ENCODE measurements at regions not wholly inside any gene's neighbourhood (a gene's known extent, or its start where the extent isn't known, plus 50 kb on each side); places are given as distances from the start of the nearest gene placed in this dataset.

DNA sequence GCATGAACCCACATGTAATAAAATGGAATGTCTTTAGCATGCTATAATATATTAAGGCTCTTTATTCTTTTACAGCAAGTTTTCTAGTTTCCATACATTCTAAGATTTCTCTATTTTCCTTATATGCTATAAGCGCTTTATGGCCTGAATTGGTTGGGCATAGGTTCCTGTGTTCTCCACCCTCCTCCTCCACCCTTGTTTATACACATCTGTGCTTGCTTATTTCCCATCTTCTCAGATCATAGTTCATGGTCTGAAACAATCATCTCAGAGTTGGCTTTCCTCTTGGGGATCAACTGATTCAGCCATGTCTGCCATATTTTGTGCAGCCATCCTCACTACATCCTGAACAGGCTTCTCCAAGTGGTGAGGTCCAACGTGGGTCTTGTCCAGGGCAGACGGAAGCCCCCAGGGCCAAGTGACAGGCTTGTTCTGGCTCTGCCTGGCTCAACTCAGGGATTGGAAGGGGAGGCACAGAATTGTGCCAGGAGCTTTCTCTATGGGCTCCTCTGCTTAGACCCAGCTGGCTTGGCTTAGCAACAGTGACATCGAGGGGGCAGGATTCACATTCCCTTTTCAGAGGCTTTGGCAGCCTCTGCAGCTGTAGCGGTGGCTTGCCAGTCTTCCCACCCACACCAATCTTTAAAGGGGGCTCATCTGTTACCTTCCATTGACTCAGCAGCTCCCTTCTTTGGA lies 327.3 kb downstream of the PTEN start:
- Mint-ChIP-seq H3K4me1 (ENCODE audit: unreplicated experiment) (peaks cover 7% of the 10 kb centered on the region), H3K27me3 (peaks cover 3% of the 10 kb centered on the region)

GRCh38 chr10:88193018-88193417 lies 329.6 kb downstream of the PTEN start:
- Mint-ChIP-seq H3K9me3 (no peaks in the 10 kb centered on the region), H3K27me3 (no peaks in the 10 kb centered on the region), H3K27ac (no peak overlapping the region), H3K4me3 (no peak overlapping the region), H3K36me3 (no peaks in the 10 kb centered on the region), H3K4me1 (ENCODE audit: unreplicated experiment) (peaks cover 13% of the 10 kb centered on the region)
- DNase-seq (ENCODE audit: extremely low spot score, unreplicated experiment): no peak
- TF ChIP-seq, protein P1, sequence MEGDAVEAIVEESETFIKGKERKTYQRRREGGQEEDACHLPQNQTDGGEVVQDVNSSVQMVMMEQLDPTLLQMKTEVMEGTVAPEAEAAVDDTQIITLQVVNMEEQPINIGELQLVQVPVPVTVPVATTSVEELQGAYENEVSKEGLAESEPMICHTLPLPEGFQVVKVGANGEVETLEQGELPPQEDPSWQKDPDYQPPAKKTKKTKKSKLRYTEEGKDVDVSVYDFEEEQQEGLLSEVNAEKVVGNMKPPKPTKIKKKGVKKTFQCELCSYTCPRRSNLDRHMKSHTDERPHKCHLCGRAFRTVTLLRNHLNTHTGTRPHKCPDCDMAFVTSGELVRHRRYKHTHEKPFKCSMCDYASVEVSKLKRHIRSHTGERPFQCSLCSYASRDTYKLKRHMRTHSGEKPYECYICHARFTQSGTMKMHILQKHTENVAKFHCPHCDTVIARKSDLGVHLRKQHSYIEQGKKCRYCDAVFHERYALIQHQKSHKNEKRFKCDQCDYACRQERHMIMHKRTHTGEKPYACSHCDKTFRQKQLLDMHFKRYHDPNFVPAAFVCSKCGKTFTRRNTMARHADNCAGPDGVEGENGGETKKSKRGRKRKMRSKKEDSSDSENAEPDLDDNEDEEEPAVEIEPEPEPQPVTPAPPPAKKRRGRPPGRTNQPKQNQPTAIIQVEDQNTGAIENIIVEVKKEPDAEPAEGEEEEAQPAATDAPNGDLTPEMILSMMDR (conservative IDR thresholded peaks at IDR 0.05): no peak

More for the DNA sequence above, 327.3 kb downstream of the PTEN start:
- Mint-ChIP-seq H3K27ac (no peak overlapping the region), H3K4me3 (no peak overlapping the region), H3K9me3 (no peaks in the 10 kb centered on the region), H3K36me3 (no peaks in the 10 kb centered on the region)
- TF ChIP-seq, protein P1 (conservative IDR thresholded peaks at IDR 0.05): no peak
- no peak for DNase-seq (ENCODE audit: extremely low spot score, unreplicated experiment)

DNA sequence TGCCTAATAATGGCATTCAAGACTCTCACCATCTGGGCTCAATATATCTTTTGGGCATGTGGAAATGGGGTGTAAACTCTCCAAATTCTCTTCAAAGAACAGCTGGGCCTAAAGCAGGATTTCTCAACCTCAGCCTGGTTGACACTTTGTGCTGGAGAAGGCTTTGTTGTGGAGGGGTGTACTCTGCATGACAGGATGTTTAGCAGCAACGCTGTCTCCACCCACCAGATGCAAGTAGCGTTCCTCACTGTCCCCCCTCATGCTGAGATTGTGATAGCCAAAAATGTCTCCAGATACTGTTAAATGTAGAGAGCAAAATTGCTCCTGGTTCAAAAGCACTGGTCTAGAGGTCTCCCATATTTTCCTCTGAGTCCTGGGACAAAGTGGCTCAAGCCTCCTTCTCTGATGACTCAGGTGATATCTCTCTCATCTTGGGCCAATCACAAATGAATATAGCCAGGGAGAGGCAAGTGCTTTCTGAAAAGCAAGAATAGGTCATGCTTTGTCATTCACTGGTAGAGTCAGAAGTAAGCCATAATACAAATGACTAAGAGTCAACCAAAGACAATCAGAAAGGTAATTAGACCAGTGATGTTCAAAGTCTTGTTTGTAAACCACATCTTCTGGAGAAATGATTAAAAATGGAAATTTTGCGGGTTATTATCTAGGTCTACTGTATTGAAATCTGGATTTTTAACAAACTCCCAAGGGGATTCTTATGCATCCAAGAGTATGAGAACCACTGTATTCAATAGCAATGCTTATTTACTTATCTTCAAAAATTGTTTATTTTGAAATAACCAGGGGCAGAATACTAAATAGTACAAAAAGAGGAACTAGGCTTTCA lies 330.8 kb downstream of the PTEN start:
- TF ChIP-seq, protein P1 (conservative IDR thresholded peaks at IDR 0.05): no peak
- H3K4me3 Mint-ChIP-seq: no peak overlapping the region

GRCh38 chr10:88194961-88195367 lies 331.5 kb downstream of the PTEN start:
- Mint-ChIP-seq H3K4me1 (ENCODE audit: unreplicated experiment) (peaks cover 13% of the 10 kb centered on the region), H3K27me3 (no peaks in the 10 kb centered on the region), H3K4me3 (no peak overlapping the region), H3K9me3 (no peaks in the 10 kb centered on the region), H3K27ac (no peak overlapping the region), H3K36me3 (peaks cover 4% of the 10 kb centered on the region)
- no peak for DNase-seq (ENCODE audit: extremely low spot score, unreplicated experiment)
- TF ChIP-seq, protein P1 (conservative IDR thresholded peaks at IDR 0.05): no peak

More for the DNA sequence above, 330.8 kb downstream of the PTEN start:
- peaks cover 4% of the 10 kb centered on the region for H3K36me3 Mint-ChIP-seq
- DNase-seq (ENCODE audit: extremely low spot score, unreplicated experiment): no peak
- no peak overlapping the region for H3K27ac Mint-ChIP-seq
- peaks cover 13% of the 10 kb centered on the region for H3K4me1 Mint-ChIP-seq (ENCODE audit: unreplicated experiment)
- no peaks in the 10 kb centered on the region for H3K27me3 Mint-ChIP-seq
- no peaks in the 10 kb centered on the region for H3K9me3 Mint-ChIP-seq

- Mint-ChIP-seq H3K4me3 (no peak overlapping the region), H3K27me3 (peaks cover 2% of the 10 kb centered on the region), H3K9me3 (peaks cover 4% of the 10 kb centered on the region), H3K36me3 (peaks cover 7% of the 10 kb centered on the region), H3K4me1 (ENCODE audit: unreplicated experiment) (peaks cover 13% of the 10 kb centered on the region), H3K27ac (no peak overlapping the region)
- TF ChIP-seq, protein P1 (conservative IDR thresholded peaks at IDR 0.05): no peak
- DNase-seq (ENCODE audit: extremely low spot score, unreplicated experiment): no peak
Observed at GRCh38 chr10:88195841-88196240, 332.4 kb downstream of the PTEN start.

All from type B pancreatic cell (in vitro differentiated cells).